ENCODE measurements at regions not wholly inside any gene's neighbourhood (a gene's known extent, or its start where the extent isn't known, plus 50 kb on each side); places are given as distances from the start of the nearest gene placed in this dataset.

DNA sequence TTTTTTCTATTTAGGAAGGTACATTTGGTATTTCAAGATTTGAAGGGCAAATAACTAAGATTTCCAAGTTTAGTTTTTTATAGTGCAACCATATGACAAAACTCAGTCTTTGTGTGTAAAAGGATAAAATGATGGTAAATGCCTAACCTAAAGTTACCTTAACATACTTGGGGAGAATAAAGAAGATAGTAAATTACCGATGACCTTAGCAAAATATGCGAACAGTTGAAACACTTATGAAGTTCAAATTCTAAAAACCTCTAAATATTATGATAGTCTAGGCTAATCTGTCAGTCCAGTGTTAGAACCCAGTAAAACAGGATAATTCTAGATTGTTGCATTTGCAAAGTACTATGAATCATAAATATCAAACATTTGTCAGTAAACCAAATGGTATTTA, 127.5 kb downstream of the PTCHD4 start:
- intact Hi-C loops (cut with DNase I; ENCODE audit: low total_unique reads) = no loop called here
- TF ChIP-seq POLR2AphosphoS5 (IDR thresholded peaks at IDR 0.05) (no peak), POLR2A (IDR thresholded peaks at IDR 0.05) (no peak), CTCF (IDR thresholded peaks at IDR 0.05 in 8 of 11, conservative IDR thresholded peaks at IDR 0.05 in 3 of 11) (no peak)
- Histone ChIP-seq H3K4me1 (no peaks in the 10 kb centered on the region), H3K9me3 (no peaks in the 10 kb centered on the region), H3K4me3 (no peak overlapping the region), H3K27ac (no peak overlapping the region), H3K27me3 (replicated peaks in 1 of 7) (no peaks in the 10 kb centered on the region), H3K36me3 (no peaks in the 10 kb centered on the region)
- no peak for DNase-seq
- WGBS, 5 donors = 90 to 98% (median 93%) methylated on average over 2 of the region's 2 CpGs

GRCh38 chr6:47977314-47977713, 133.7 kb downstream of the PTCHD4 start:
- H3K27ac ChIP-seq = no peak overlapping the region
- no peaks in the 10 kb centered on the region for H3K36me3 ChIP-seq
- no peaks in the 10 kb centered on the region for H3K9me3 ChIP-seq
- no peak overlapping the region for H3K4me3 ChIP-seq
- intact Hi-C loops (cut with DNase I; ENCODE audit: low total_unique reads) = no loop called here
- DNase-seq = no peak
- TF ChIP-seq POLR2A (IDR thresholded peaks at IDR 0.05) (no peak), POLR2AphosphoS5 (IDR thresholded peaks at IDR 0.05) (no peak)
- H3K4me1 ChIP-seq = no peaks in the 10 kb centered on the region
- no peaks in the 10 kb centered on the region for H3K27me3 ChIP-seq (replicated peaks in 1 of 7)

- Histone ChIP-seq H3K4me3 (no peak overlapping the region), H3K9me3 (no peaks in the 10 kb centered on the region), H3K36me3 (no peaks in the 10 kb centered on the region), H3K27me3 (replicated peaks in 1 of 7) (no peaks in the 10 kb centered on the region), H3K27ac (no peak overlapping the region), H3K4me1 (no peaks in the 10 kb centered on the region)
- TF ChIP-seq POLR2AphosphoS5 (IDR thresholded peaks at IDR 0.05) (no peak), POLR2A (IDR thresholded peaks at IDR 0.05) (no peak), CTCF (IDR thresholded peaks at IDR 0.05 in 8 of 11, conservative IDR thresholded peaks at IDR 0.05 in 3 of 11) (no peak)
- 74 to 97% (median 81%) methylated on average over 2 of the region's 2 CpGs for WGBS, 5 donors
- intact Hi-C loops (cut with DNase I; ENCODE audit: low total_unique reads) = no loop called here
- no peak for DNase-seq
Observed at GRCh38 chr6:47974106-47974505, 136.9 kb downstream of the PTCHD4 start.

- intact Hi-C loops (cut with DNase I; ENCODE audit: low total_unique reads) = no loop called here
- Histone ChIP-seq H3K4me3 (no peak overlapping the region), H3K27ac (no peak overlapping the region), H3K4me1 (no peaks in the 10 kb centered on the region), H3K27me3 (replicated peaks in 1 of 7) (no peaks in the 10 kb centered on the region), H3K36me3 (no peaks in the 10 kb centered on the region), H3K9me3 (peaks cover 0 to 7% (median 0%) of the 10 kb centered on the region in 8 donors)
- whole genome bisulfite sequencing, 5 donors = 81 to 92% (median 88%) methylated on average over 3 of the region's 3 CpGs
- no peak for TF ChIP-seq POLR2A (IDR thresholded peaks at IDR 0.05)
- no peak for TF ChIP-seq POLR2AphosphoS5 (IDR thresholded peaks at IDR 0.05)
- no peak for TF ChIP-seq CTCF (IDR thresholded peaks at IDR 0.05 in 8 of 11, conservative IDR thresholded peaks at IDR 0.05 in 3 of 11)
- no peak for DNase-seq
Observed at GRCh38 chr6:47970826-47971225, 140.2 kb downstream of the PTCHD4 start.

DNA sequence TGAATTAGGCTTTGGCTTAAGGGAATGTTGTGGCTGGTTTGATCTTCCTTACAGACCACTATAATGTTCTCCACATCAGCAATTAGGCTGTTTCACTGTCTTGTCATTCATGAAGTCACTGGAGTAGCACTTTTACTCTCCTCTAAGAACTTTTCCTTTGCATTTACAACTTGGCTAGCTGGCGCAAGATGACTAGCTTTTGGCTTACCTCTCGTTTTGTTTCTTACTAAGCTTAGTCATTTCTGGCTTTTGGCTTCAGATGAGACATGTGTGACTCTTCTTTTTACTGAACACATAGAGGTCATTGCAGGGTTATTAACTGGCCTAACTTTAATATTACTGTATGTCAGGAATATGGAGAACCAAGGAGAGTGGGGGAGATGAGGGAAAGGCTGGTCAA, 143.2 kb downstream of the PTCHD4 start:
- WGBS, 5 donors = 54 to 83% (median 69%) methylated on average over 2 of the region's 2 CpGs

More for the DNA sequence above, 143.2 kb downstream of the PTCHD4 start:
- H3K27me3 ChIP-seq (replicated peaks in 1 of 7) = no peaks in the 10 kb centered on the region
- intact Hi-C loops (cut with DNase I; ENCODE audit: low total_unique reads) = no loop called here
- H3K27ac ChIP-seq = no peak overlapping the region
- H3K4me3 ChIP-seq = no peak overlapping the region
- TF ChIP-seq POLR2A (IDR thresholded peaks at IDR 0.05) (no peak), CTCF (IDR thresholded peaks at IDR 0.05 in 8 of 11, conservative IDR thresholded peaks at IDR 0.05 in 3 of 11) (no peak), POLR2AphosphoS5 (IDR thresholded peaks at IDR 0.05) (no peak)
- H3K36me3 ChIP-seq = no peaks in the 10 kb centered on the region
- no peak for DNase-seq
- peaks cover 0 to 7% (median 0%) of the 10 kb centered on the region in 8 donors for H3K9me3 ChIP-seq
- H3K4me1 ChIP-seq = no peaks in the 10 kb centered on the region
